ENCODE measurements at regions not wholly inside any gene's neighbourhood (a gene's known extent, or its start where the extent isn't known, plus 50 kb on each side); places are given as distances from the start of the nearest gene placed in this dataset.
"Not testable (repeated sequence)": the region's sequence is repeated elsewhere in the genome, so short reads cannot be mapped to it uniquely, and the experiment has no call there.

DNA sequence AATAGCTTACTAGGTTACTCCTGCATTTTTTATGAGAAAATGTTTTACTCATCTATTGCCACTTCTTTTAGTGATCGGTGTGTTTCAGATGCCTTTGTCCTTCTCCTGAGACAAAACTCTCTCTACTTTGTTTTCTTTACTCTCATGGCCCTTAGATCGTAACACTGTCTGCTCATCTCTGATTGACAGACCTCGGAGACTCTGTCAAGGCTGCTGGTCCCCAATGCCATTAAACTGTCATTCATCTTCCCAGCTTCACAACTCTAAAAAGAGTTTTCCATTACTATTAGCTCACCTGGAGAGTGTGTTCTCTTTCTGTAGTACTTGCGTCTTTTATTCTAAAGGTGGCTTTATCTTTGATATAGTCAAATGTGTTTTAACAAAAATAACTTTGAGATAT, 765.2 kb downstream of the SLITRK1 start:
- peak; percentile 19 for DNase-seq

DNA sequence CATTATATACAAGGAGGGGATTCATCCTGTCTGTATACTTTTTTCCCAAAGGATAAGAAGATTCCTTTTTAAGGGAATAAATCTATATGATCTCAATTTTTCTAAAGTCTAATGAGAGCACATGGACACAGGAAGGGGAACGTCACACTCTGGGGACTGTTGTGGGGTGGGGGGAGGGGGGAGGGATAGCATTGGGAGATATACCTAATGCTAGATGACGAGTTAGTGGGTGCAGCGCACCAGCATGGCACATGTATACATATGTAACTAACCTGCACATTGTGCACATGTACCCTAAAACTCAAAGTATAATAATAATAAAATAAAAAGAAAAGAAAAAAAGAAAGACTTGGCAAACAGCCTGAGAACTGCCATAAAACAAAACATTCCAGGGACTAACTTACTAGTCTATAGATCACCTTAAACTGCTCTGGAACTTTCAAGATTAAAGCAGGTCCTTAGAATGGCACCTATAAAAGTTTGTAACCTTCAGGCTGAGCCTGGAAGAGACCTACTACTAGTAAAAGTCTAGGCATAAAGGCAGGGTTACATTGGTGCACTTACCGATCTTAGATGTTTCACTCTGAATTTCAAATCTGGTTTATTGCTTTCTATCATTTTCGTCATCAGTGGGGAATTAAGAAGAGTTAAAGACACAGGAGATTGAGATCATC, 780.6 kb downstream of the SLITRK1 start:
- not testable (repeated sequence) for DNase-seq

DNA sequence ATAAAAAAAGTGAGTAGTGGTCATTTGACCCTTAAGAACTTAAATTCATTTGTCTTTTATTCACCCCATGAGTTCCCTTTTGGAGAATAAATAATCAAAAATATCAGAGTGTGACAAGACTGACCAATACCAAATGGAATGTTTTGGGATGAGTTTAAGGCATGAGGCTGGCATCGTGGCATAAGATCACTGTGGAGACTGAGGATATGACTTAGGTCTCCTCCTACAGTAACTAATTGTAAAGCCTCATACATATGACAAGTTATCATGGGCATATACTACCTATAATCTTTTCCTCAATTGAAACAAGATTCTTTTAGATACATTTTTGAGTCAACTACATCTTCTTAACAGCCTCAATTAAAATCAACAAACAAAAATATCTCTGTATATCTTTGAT, 782.0 kb downstream of the SLITRK1 start:
- no peak for DNase-seq

DNA sequence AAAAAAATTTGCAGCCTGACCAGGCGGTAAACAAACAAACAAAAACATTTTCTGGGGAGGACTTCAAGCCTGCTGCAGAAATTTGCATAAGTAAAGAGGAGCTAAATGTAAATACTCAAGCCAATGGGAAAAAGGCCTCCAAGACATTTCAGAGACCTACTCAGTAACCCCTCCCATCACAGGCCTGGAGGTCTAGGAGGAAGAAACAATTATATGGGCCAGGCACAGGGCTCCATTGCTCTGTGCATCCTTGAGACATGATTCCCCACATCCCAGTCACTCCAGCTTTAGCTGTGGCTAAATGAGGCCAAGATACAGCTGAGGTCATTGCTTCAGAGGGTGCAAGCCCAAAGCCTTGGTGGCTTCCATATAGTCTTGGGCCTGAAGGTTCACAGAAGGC, 793.4 kb downstream of the SLITRK1 start:
- DNase-seq = no peak

GRCh38 chr13:83086948-83087347, 795.3 kb downstream of the SLITRK1 start:
- DNase-seq = no peak

GRCh38 chr13:83086088-83086487, 796.2 kb downstream of the SLITRK1 start:
- DNase-seq = no peak

DNA sequence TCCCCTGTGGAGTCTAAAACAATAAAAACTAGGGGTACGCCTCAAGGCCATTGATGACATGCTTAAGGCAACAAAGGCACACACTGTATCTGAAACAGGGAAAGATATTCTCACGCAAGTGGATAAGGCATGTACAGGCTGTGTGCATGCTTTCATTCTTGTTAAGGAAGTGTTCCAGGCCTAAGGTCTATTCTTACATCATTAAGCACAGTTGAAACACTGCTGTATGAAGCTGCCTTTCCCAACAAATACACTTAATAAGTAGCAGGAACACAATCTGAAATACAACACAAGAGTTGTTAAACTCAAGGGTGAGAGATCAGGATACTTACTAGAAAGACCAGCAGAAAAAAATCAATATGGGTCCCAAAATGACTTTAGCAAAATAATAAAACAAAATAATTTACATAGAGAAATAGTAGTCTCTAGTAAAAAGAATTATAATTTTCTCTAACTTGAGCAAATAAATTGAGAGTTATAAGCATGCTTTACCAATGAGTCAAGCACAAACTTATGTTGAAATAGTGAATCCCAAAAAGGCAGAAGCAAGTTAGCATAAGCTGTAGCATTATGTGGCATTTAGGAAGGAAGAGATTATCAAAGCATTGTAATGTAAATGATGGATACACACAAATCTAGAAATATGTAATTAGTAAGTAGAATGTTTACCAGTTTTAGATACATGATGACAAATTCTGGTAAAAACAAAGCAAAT, 796.9 kb downstream of the SLITRK1 start:
- DNase-seq = no peak

- no peak for DNase-seq
Measured at GRCh38 chr13:83077499-83077898, 804.8 kb downstream of the SLITRK1 start.

DNA sequence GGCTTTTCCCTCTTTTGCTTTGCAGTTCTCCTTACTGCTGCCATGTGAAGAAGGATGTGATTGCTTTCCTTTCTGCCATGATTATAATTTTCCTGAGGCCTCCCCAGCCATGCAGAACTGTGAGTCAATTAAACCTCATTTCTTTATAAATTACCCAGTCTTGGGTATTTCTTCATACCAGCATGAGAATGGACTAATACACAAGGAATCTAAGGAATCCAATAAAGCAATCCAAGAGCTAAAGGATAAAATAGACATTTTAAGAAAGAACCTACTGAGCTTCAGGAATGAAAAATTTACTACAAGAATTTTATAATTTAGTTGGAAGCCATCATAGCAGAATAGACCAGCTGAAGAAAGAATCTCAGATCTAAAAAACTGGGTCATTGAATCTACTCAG, 808.3 kb downstream of the SLITRK1 start:
- not testable (repeated sequence) for DNase-seq

GRCh38 chr13:83065108-83065507, 817.2 kb downstream of the SLITRK1 start:
- DNase-seq = no peak

DNA sequence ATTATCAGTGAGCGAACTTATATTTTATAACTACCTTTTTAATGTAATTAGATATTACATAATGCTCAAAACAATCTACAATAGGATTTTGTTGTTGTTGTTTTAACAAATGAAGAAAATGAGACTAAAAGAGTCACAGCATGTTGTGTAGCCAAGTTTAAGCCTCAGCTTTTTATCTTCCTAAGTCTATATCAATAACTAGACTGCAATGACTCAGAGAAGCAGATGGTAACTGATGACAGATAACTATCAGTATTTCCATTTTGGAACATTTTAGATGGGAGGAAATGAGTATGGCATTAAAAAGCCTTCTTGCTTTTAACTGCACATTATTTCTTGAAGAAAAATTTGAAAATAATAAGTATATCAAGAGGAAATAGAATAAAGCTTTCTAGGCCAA, 825.2 kb downstream of the SLITRK1 start:
- no peak for DNase-seq

DNA sequence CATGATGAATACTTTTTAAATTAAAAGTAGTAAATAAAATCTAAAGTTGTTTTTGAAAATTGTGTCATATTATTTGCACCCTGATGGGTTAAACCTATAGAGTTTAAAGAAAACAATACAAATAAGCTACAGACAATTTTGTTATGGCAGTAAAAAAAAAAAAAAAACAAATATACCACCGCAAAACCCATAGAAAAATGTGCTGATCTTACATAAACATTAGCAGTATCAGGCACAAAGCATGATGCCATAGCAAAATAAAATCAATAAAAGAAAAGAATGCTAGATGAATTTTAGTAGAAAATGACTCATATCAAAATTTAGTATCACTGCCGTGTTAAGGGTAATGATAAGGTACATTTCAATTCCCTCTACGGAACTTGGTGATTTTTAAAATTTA, 826.0 kb downstream of the SLITRK1 start:
- no peak for DNase-seq

DNA sequence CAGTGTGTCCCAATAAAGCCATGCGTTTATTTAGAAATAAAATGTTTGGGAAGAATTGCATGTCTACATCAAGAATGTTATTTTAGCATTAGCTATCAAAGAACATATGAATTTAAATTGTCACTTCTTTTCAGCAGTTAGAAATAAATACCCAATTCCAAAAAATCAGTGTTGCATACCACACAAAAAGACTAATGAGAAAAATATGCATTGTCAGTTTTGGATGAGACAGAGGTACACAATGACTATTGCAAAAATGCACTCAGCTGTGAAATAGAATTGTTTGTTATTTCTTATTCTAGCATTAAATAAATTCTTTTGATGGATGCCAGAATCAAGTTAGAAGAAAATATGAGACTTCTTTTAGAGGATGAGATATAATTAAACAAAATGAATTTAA, 833.9 kb downstream of the SLITRK1 start:
- DNase-seq = no peak

GRCh38 chr13:83024955-83025594, 857.2 kb downstream of the SLITRK1 start:
- no peak for DNase-seq

- no peak for DNase-seq
Measured at GRCh38 chr13:83024232-83024631, 858.0 kb downstream of the SLITRK1 start.

DNA sequence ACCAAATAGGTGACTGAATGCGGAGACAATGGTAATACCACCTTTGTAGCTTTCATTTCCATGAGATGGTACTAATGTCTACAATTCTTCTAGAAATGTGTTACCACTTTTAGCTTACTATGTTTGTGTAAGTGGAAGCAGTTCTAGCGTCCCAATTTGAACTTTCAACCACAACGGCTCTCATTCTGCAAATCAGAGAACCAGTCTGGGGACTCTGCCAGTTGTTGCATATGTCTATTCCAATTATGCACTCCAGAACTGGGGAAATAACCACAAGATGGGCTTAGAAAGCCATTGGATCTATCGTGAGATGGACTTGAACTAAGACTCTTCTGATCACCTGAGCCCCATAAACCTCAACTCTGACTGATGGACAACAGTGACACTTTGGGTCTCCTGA, 862.3 kb downstream of the SLITRK1 start:
- no peak for DNase-seq

DNA sequence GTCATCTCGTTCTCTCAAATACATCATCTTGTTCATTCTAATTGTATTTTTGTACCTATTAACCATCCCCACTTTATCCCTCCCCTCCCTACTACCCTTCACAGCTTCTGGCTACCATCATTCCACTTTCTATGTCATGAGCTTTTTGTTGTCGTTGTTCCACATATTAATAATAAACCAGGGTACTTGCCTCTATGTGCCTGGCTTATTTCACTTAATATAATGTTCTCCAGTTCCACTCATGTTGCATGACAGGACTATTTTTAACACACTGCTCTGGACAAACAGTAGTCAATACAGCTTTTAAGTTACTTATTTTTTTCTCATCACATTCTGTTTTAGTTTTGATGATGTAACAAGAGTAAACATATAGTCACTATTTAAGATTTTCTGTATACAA, 872.3 kb downstream of the SLITRK1 start:
- DNase-seq = no peak

DNA sequence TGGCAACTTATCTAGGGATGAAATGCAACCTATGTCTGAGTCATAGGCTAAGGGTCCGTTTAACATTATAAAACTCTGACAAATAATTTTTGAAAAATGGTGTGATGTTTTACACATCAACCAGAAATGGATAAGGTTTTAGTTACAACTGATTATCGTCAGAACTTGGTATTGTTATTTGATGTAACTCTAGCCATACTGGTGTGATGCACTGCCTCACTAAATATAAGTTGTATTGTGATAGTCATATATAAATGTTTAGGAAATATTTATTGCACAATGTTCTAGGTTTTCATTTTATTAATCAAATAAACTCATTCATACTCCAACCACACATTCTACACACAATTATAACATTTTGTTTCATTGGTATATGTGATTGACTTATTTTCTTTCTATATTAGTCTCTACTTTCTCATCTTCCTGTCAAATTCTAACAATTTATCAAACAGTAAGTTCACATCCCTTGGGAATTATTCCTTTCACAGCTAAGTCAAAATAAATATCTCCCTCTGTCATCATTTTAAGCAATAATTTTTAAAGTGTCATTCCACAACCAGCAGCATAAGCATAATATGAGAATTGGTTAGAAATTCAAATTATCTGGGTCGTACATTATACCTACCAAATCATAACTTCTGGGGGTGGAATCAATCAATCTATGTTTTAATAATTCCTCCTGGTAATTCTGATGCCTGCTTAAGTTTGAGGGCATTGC, 873.9 kb downstream of the SLITRK1 start:
- DNase-seq = no peak

- no peak for DNase-seq
Measured at GRCh38 chr13:83007226-83007625, 875.0 kb downstream of the SLITRK1 start.

GRCh38 chr13:83003185-83003584, 879.1 kb downstream of the SLITRK1 start:
- no peak for DNase-seq

DNA sequence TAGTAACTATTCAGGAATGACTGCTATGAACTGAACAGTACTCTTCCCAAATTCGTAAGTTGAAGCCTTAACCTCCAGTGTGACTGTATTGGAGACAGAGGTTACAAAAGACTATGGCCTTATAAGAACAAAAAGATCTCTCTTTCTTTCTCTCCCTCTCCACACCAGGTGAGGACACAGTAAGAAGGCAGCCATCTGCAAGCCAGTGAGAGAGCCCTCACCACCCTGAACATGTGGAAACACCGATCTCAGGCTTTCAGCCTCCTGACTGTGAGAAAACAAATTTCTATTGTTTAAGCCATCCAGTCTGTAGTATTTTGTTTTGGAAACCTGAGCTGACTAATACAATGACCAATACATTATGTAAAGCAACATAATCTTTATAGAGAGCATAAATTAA, 888.9 kb downstream of the SLITRK1 start:
- DNase-seq = no peak

- no peak for DNase-seq
Measured at GRCh38 chr13:82976499-82976898, 905.8 kb downstream of the SLITRK1 start.

Data from left kidney (tissue), 1 donor.